ENCODE measurements at regions not wholly inside any gene's neighbourhood (a gene's known extent, or its start where the extent isn't known, plus 50 kb on each side); places are given as distances from the start of the nearest gene placed in this dataset.
"Not testable (repeated sequence)": the region's sequence is repeated elsewhere in the genome, so short reads cannot be mapped to it uniquely, and the experiment has no call there.

- DNase-seq (ENCODE audit: low read depth), result no peak
Observed at GRCh38 chr13:47892374-47892773, 108.7 kb downstream of the SUCLA2 start.

DNA sequence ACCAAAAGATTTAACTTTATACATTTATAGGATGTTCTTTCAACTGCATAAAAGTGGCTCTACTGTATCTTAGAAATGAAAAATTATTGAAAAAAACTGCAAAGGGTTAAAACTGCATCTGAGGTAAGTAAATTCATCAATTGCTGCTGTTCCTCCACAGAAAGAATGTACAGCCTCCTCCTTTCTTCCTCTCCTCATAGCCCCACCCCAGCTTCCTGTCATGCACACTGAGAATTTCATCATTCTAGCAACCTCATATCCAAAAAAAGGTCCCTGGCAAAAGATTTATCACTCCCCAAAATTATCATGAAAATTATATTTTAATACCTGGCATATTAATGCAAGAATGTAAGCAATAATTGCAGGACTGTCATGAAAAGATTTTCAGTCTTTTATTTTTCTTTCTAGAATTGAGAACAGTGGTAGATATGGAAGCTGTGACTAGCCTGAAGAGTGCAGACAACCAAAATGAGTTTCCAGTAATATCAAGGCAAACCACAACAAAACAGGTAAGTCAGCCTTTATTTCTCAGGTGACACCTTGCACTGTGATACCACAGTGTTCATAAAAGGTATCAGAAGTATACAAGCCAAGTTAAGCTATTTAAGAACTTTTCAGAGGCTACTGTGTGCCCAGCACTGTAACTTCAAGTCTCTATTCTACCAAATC lies 110.8 kb downstream of the SUCLA2 start:
- DNase-seq (ENCODE audit: low read depth), result no peak

DNA sequence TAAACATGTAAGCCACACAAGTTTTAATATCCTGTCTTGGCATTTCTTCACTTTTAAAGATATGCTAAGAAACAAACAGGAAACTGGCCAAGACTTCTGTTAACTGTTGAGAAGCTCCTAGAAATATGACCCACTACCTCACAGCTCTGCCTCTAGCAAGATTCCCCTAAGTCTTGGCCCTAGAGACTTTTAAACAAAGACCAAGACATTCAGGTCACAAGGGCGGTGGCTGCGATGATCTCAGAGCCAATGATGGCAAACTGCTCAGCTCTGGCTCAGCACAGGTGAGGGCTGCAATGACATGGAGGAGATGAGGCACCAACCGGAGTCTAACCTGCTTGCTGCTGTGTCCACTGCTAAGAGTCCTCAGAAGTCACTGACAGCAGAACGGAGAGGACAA lies 114.8 kb downstream of the SUCLA2 start:
- DNase-seq (ENCODE audit: low read depth), result no peak

GRCh38 chr13:47875201-47875600 lies 125.9 kb downstream of the SUCLA2 start:
- DNase-seq (ENCODE audit: low read depth), result no peak

GRCh38 chr13:47873987-47874386 lies 127.1 kb downstream of the SUCLA2 start:
- not testable (repeated sequence) for DNase-seq (ENCODE audit: low read depth)

GRCh38 chr13:47873319-47873718 lies 127.8 kb downstream of the SUCLA2 start:
- not testable (repeated sequence) for DNase-seq (ENCODE audit: low read depth)

DNA sequence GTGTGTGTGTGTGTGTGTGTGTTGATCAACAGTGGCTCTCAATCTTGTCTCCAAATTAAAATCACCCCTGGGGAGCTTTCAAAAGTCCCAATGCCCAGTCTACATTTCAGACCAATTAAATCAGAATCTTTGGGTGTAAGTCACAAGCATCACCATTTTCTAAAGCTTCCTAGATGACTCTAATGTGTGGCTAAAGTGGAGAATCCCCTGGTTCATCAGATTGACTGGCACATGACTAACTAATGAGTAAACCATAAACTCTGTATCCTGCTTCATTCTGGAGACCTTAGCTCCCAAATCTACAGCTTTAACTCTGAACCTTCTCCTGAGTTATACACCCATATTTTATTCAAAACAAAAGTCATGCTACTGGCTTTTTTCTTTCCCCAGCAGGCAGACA lies 131.3 kb downstream of the SUCLA2 start:
- DNase-seq (ENCODE audit: low read depth), result peak; percentile 37

- DNase-seq (ENCODE audit: low read depth), result no peak
Observed at GRCh38 chr13:47865883-47866282, 135.2 kb downstream of the SUCLA2 start.

GRCh38 chr13:47862841-47863240 lies 138.2 kb downstream of the SUCLA2 start:
- DNase-seq (ENCODE audit: low read depth), result no peak

DNA sequence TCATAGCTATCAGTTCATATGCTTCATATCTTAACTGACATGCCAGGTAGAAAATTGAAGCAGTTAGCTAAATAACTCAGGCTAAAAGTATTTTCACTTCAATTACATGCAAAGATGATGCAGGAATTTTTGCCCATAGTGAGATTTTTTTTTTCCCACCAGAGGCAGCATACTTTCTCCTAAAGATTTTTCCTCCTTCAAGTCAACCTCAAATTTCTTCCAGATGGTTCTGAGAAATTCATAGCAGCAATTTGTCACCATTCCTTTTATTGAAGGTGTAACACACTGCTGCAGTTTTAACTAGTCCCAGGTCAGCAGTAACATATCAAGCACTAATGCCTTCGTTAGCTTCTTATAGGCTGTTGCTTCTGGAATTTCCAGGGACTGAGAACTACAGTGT lies 141.9 kb downstream of the SUCLA2 start:
- peak; percentile 6 for DNase-seq (ENCODE audit: low read depth)

GRCh38 chr13:47858042-47859025 lies 142.7 kb downstream of the SUCLA2 start:
- peak; percentile 79 for DNase-seq (ENCODE audit: low read depth)

GRCh38 chr13:47853236-47853635 lies 147.8 kb downstream of the SUCLA2 start:
- peak; percentile 61 for DNase-seq (ENCODE audit: low read depth)

DNA sequence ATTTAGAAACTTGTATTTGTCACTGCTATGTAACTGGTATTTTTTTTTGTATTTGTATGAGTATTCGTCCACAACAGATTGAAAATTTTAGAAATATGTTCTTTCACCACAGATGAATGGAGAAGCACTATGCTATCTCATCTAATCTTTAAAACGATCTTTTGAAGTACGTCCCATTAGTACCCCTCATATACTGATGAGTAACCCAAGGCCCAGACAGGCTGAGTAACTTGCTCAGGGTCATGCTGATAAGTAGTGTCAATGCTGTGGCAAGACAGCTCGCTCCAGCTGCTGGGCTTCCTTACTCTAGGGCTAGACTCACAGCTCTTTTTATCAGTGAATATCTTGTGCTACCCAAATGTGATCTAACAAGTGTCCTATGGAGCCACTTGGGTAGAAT lies 154.2 kb downstream of the SUCLA2 start:
- DNase-seq (ENCODE audit: low read depth), result no peak

DNA sequence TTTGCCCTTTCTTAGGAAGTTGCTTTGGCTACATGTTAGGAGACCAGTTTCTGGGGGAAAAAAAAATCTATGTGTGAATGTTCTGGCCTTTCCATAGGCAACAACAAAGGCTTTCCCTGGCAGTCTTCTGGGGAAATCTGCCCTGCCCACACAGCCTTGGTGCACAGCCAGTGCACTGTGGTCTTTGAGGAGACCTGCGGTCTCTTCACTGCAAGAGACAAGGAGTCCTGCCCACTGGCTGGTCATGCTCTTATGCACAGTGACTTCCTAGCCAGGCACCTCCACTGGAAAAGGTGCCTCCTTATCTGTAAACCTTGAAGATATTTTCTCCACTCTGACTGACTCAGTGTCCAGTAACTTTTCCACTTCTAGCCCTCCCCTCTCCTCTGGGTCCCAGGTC lies 155.1 kb downstream of the SUCLA2 start:
- no peak for DNase-seq (ENCODE audit: low read depth)

DNA sequence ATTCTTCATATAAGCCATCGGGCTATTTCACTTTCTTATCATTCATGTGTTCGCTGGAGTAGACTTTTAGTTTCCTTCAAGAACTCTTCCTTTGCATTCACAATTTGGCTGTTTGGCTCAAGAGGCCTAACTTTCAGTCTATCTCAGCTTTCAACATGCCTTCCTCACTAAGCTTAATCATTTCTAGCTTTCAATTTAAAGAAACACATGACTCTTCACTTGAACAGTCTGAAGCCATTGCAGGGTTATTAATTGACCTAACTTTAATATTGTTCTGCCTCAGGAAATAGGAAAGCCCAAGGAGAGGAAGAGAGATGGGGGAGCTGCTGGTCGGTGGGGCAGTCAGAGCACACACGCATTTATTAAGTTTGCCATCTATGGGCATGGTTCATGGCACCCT lies 158.1 kb downstream of the SUCLA2 start:
- no peak for DNase-seq (ENCODE audit: low read depth)

GRCh38 chr13:47841151-47841550 lies 159.9 kb downstream of the SUCLA2 start:
- DNase-seq (ENCODE audit: low read depth), result no peak

DNA sequence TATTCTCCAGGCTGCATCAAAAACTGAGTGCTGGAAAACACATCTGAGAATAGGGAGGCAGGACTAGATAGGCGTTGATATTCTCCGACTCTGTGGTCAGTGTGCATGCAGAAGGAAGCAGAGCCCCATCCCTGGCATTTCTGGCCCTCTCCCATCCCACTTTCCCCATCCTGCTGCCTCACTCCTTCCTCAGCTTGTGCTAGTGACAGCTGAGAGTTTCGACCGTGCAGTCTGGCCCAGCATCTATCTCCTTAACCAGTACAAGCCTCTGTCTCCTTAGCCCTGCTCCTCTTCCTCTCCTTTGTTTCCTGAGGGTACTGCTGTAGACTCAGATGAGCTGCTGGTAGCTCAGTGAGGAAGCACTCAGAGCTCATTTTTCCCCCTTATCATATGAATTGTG lies 163.2 kb downstream of the SUCLA2 start:
- no peak for DNase-seq (ENCODE audit: low read depth)

GRCh38 chr13:47837104-47837880 lies 163.8 kb downstream of the SUCLA2 start:
- DNase-seq (ENCODE audit: low read depth), result no peak

- DNase-seq (ENCODE audit: low read depth), result peak; percentile 29
Observed at GRCh38 chr13:47835470-47836228, 165.4 kb downstream of the SUCLA2 start.

DNA sequence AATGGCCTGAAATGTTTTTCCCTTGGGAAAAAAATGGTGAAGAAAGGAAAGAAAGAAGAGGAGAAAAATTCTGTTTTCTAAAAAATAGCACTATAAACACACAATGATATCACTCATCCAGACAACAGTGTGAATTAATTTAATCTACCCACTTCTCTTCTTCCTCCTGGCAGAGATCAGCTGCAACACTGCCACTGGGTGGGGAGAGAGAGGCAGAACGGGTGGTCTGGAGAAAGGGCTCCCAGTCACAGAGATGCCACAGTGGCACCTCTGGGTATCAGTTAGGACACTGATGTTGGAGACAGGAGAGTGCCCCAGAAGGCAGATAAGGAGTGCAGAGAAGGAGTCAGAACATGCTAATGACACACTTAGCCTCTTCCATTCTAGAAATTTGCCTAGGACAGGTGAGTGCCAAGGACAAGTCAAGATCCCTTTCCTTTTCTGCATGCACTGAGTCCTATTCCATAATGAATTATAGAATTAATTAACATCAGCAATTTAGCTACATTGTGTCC lies 168.6 kb downstream of the SUCLA2 start:
- DNase-seq (ENCODE audit: low read depth), result no peak

GRCh38 chr13:47831265-47831664 lies 169.8 kb downstream of the SUCLA2 start:
- no peak for DNase-seq (ENCODE audit: low read depth)
